Neuronal stem cell (in vitro differentiated cells): ENCODE measurements at regions not wholly inside any gene's neighbourhood (a gene's known extent, or its start where the extent isn't known, plus 50 kb on each side); places are given as distances from the start of the nearest gene placed in this dataset.

Source experiments
- DNase-seq: peaks from one replicate; pipeline ENCODE4 v3.0.0-alpha.2; 2013; ENCODE audit warnings: low spot score
- H2AFZ ChIP-seq: one replicate; pipeline ENCODE4 v1.6.1; 2013; ENCODE audit warnings: mild to moderate bottlenecking, low read length, inconsistent platforms
- H2AK5ac ChIP-seq: 2 replicates; pipeline ENCODE4 v1.6.1; 2013; ENCODE audit warnings: low read depth, mild to moderate bottlenecking, inconsistent platforms, low read length, moderate library complexity, mixed read lengths
- H2BK120ac ChIP-seq: 2 replicates; pipeline ENCODE4 v1.6.1; 2013; ENCODE audit warnings: low read depth, mild to moderate bottlenecking, inconsistent platforms, low read length, moderate library complexity, mixed read lengths
- H2BK12ac ChIP-seq: one replicate; pipeline ENCODE4 v1.6.1; 2013; ENCODE audit warnings: low read length, inconsistent platforms
- H2BK15ac ChIP-seq: 2 replicates; pipeline ENCODE4 v1.6.1; 2013; ENCODE audit warnings: mild to moderate bottlenecking, low read length, inconsistent platforms, mixed read lengths
- H2BK5ac ChIP-seq: one replicate; pipeline ENCODE4 v1.6.1; 2013; ENCODE audit warnings: inconsistent platforms, mild to moderate bottlenecking, low read length, moderate library complexity
- H3K14ac ChIP-seq: one replicate; pipeline ENCODE4 v1.6.1; 2013; ENCODE audit warnings: low read length, inconsistent platforms
- H3K18ac ChIP-seq: 2 replicates; pipeline ENCODE4 v1.6.1; 2013; ENCODE audit warnings: low read length, inconsistent platforms
- H3K23ac ChIP-seq: 2 replicates; pipeline ENCODE4 v1.6.1; 2013; ENCODE audit warnings: low read depth, mild to moderate bottlenecking, mixed read lengths, low read length, inconsistent platforms; ENCODE audit not compliant: poor library complexity
- H3K27ac ChIP-seq: replicated peaks from 3 replicates; pipeline ENCODE4 v1.5.1; 2013; ENCODE audit warnings: low read length, inconsistent platforms
- H3K27me3 ChIP-seq, 3 experiments: 2 replicates each; pipeline ENCODE4 v1.6.1; 2013; ENCODE audit warnings: low read length in 3 of 3, mild to moderate bottlenecking in 2 of 3, inconsistent platforms in 1 of 3, low read depth in 1 of 3, mixed read lengths in 1 of 3, moderate library complexity in 1 of 3; ENCODE audit not compliant: control insufficient read depth in 3 of 3, insufficient read depth in 3 of 3
- H3K36me3 ChIP-seq, 2 donors: replicated peaks in 1 of 2; 2 replicates each; pipeline ENCODE4 v1.6.1; 2013; ENCODE audit warnings: low read length in 2 of 2; ENCODE audit not compliant: control insufficient read depth in 2 of 2, insufficient read depth in 2 of 2
- H3K4ac ChIP-seq: 2 replicates; pipeline ENCODE4 v1.6.1; 2013; ENCODE audit warnings: inconsistent platforms, mild to moderate bottlenecking, low read length, moderate library complexity
- H3K4me1 ChIP-seq, 2 donors: 1 replicate in 1 of 2; 2 replicates in 1 of 2; pipeline ENCODE4 v1.6.1; 2013; ENCODE audit warnings: low read length in 2 of 2, low read depth in 1 of 2; ENCODE audit not compliant: control insufficient read depth in 2 of 2, insufficient read depth in 1 of 2
- H3K4me2 ChIP-seq: one replicate; pipeline ENCODE4 v1.6.1; 2013; ENCODE audit warnings: mild to moderate bottlenecking, low read length, inconsistent platforms; ENCODE audit not compliant: insufficient read depth, poor library complexity, severe bottlenecking
- H3K4me3 ChIP-seq, 2 donors: 2 replicates each; pipeline ENCODE4 v1.5.1; 2013; ENCODE audit warnings: low read length in 2 of 2, mild to moderate bottlenecking in 2 of 2, inconsistent platforms in 1 of 2, moderate library complexity in 1 of 2
- H3K79me1 ChIP-seq: one replicate; pipeline ENCODE4 v1.6.1; 2013; ENCODE audit warnings: low read depth, mild to moderate bottlenecking, inconsistent platforms, low read length, moderate library complexity
- H3K9ac ChIP-seq: one replicate; pipeline ENCODE4 v1.6.1; 2013; ENCODE audit warnings: mild to moderate bottlenecking, low read depth, low read length, inconsistent platforms; ENCODE audit not compliant: poor library complexity
- H3K9me3 ChIP-seq, 2 donors: replicated peaks in 1 of 2; 2 replicates each; pipeline versions ENCODE3 to v1.6.1; 2013; ENCODE audit warnings: low read length in 2 of 2, mild to moderate bottlenecking in 2 of 2, inconsistent platforms in 1 of 2, low read depth in 1 of 2, mixed read lengths in 1 of 2, moderate library complexity in 1 of 2; ENCODE audit not compliant: control insufficient read depth in 2 of 2, insufficient read depth in 1 of 2
- H4K8ac ChIP-seq: one replicate; pipeline ENCODE4 v1.6.1; 2013; ENCODE audit warnings: low read depth, mild to moderate bottlenecking, inconsistent platforms, low read length, moderate library complexity
- H4K91ac ChIP-seq: one replicate; pipeline ENCODE4 v1.6.1; 2013; ENCODE audit warnings: low read length, low read depth, mild to moderate bottlenecking, inconsistent platforms; ENCODE audit not compliant: poor library complexity
- WGBS, 2 donors: extraction: QIAGEN DNeasy Blood & Tissue Kit; methylation state at CpG; one replicate each; pipeline ENCODE4 v1.1.7; 2013; ENCODE audit warnings: missing lambda C conversion rate in 2 of 2, mixed read lengths in 1 of 2; ENCODE audit not compliant: insufficient read length in 2 of 2, insufficient replicate concordance in 1 of 2; ENCODE audit errors: extremely low coverage in 2 of 2; 5-methylcytosine and 5-hydroxymethylcytosine counted together

DNA sequence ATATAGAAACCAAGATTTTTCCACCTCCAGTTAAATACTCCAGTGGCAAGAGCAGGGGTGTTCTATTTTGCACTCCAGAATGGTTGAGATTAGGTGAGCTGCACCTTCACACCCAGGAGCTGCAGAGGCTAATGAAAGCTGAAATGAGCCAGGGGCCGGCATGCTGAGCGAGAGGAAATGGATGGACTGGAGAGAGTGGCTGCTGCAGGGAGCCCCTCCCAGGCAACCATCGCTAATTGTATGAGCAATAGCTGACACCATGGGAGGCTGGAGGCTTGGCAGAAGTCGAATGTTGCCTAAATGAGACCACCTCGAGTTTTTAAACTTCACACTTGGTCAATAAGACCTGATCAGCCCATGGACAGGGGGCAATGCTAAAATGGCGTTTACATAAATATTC is 301.8 kb upstream of the TMPO start:
- Histone ChIP-seq H3K36me3 (no peaks in the 10 kb centered on the region), H2BK5ac (no peak overlapping the region), H3K4me3 (no peak overlapping the region), H3K27ac (no peak overlapping the region), H2BK120ac (no peak overlapping the region), H3K23ac (no peak overlapping the region), H3K27me3 (no peaks in the 10 kb centered on the region), H2AK5ac (no peak overlapping the region), H4K91ac (no peak overlapping the region), H4K8ac (no peak overlapping the region), H2AFZ (no peak overlapping the region), H3K4ac (no peak overlapping the region), H3K14ac (no peak overlapping the region), H3K18ac (no peak overlapping the region), H3K9me3 (no peaks in the 10 kb centered on the region), H3K79me1 (no peaks in the 10 kb centered on the region), H2BK12ac (no peak overlapping the region), H3K4me2 (no peak overlapping the region), H2BK15ac (no peak overlapping the region), H3K4me1 (peaks cover 0 to 2% of the 10 kb centered on the region in 2 donors), H3K9ac (no peak overlapping the region)
- DNase-seq: no peak
- WGBS, 2 donors: no CpG with 5 or more reads among the region's 6 CpGs

DNA sequence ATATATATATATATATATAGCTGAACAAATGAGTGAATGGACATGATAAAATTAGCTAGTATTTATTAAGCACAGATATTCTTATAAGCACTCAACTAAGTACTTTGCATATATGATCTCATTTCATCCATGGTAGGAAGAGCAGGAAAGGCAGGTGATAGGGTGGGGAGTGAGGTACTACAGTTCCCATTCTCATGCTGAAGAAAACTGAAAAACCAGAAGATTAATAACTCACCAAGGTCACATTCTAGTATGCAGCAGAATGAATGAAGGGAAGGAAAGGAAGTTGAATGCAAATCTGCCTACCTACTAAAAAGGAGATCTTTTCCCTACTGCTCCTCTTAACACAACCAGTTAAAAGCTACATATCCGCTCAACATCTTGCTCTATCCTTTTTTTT is 298.1 kb upstream of the TMPO start:
- DNase-seq: no peak
- Histone ChIP-seq H2AK5ac (no peak overlapping the region), H2BK120ac (no peak overlapping the region), H3K27me3 (no peaks in the 10 kb centered on the region), H3K4me3 (no peak overlapping the region), H3K9me3 (no peaks in the 10 kb centered on the region), H3K4ac (no peak overlapping the region), H4K8ac (no peak overlapping the region), H2BK12ac (no peak overlapping the region), H2BK5ac (no peak overlapping the region), H3K14ac (no peak overlapping the region), H3K4me2 (no peak overlapping the region), H3K79me1 (no peaks in the 10 kb centered on the region), H2BK15ac (no peak overlapping the region), H2AFZ (no peak overlapping the region), H3K4me1 (peaks cover 0 to 2% of the 10 kb centered on the region in 2 donors), H3K9ac (no peak overlapping the region), H3K27ac (no peak overlapping the region), H3K36me3 (no peaks in the 10 kb centered on the region), H3K18ac (no peak overlapping the region), H3K23ac (no peak overlapping the region), H4K91ac (no peak overlapping the region)
- no CpG with 5 or more reads among the region's 1 CpG for WGBS, 2 donors

DNA sequence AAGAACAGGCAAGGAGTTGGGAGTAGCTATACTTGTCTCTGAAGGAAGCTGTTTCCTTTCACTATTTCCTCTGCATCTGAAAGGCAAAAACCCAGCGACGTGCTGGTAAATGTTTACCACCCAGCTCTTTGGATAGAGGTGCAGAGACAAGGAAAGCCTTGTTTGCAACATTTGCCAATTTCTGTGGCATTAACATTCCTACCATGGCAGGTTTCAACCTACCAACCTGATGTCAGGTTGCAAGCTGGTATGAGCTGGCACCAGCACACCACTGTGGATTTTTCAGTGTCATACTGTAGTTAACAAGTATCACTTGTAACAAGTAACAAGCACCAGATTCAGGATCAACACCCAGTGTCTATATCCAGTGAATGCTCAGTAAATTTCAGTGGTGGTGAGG is 294.8 kb upstream of the TMPO start:
- no peak overlapping the region for H4K8ac ChIP-seq
- H2AFZ ChIP-seq: no peak overlapping the region
- no peak overlapping the region for H3K4me2 ChIP-seq
- H3K27ac ChIP-seq: no peak overlapping the region
- H4K91ac ChIP-seq: no peak overlapping the region
- no peak overlapping the region for H3K14ac ChIP-seq
- H3K9ac ChIP-seq: no peak overlapping the region
- no peak overlapping the region for H2BK120ac ChIP-seq
- no peak overlapping the region for H2BK12ac ChIP-seq
- no peak overlapping the region for H3K4ac ChIP-seq
- no peak overlapping the region for H3K4me3 ChIP-seq
- no peaks in the 10 kb centered on the region for H3K27me3 ChIP-seq
- H2BK5ac ChIP-seq: no peak overlapping the region
- H3K4me1 ChIP-seq: no peaks in the 10 kb centered on the region
- no peaks in the 10 kb centered on the region for H3K9me3 ChIP-seq
- no peak overlapping the region for H2AK5ac ChIP-seq
- no peak overlapping the region for H3K18ac ChIP-seq
- no peaks in the 10 kb centered on the region for H3K79me1 ChIP-seq
- H3K23ac ChIP-seq: no peak overlapping the region
- no CpG with 5 or more reads among the region's 2 CpGs for WGBS, 2 donors
- no peak overlapping the region for H2BK15ac ChIP-seq
- H3K36me3 ChIP-seq: no peaks in the 10 kb centered on the region
- no peak for DNase-seq

DNA sequence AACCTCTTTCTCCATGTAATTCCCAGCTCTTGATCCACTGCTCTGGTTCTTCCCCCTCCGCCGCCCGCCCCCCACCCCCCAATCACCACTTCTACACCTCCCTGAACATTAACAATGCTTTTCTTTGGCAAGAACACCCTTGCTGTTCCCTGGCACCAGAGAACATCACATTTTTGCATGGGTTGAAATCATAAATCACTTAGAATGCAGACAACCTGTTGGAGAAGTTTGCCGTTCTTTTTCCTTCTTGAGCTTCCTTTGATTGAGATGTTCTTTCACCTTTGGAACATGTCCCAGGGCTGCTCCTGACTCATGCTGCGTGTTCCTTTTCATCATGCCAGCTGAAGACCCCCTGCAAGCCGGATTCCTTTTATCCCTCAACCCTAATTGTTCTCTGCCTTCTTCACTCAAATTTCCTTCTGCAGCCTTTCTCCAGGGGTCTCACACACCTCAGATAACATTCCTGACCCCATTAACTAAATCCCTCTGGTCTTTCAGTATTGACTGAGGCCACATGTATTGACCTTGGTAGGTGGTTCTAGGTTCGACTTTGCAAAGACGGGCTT is 294.1 kb upstream of the TMPO start:
- no peaks in the 10 kb centered on the region for H3K27me3 ChIP-seq
- H3K9ac ChIP-seq: no peak overlapping the region
- H4K8ac ChIP-seq: no peak overlapping the region
- H3K4me2 ChIP-seq: no peak overlapping the region
- no peaks in the 10 kb centered on the region for H3K36me3 ChIP-seq
- no peak overlapping the region for H2AFZ ChIP-seq
- H3K23ac ChIP-seq: no peak overlapping the region
- no peak overlapping the region for H3K14ac ChIP-seq
- H2BK5ac ChIP-seq: no peak overlapping the region
- no peak overlapping the region for H2BK120ac ChIP-seq
- H3K9me3 ChIP-seq: no peaks in the 10 kb centered on the region
- H2AK5ac ChIP-seq: no peak overlapping the region
- H3K27ac ChIP-seq: no peak overlapping the region
- no peaks in the 10 kb centered on the region for H3K79me1 ChIP-seq
- no CpG with 5 or more reads among the region's 8 CpGs for WGBS, 2 donors
- H3K4me1 ChIP-seq: no peaks in the 10 kb centered on the region
- DNase-seq: no peak
- H3K4me3 ChIP-seq: no peak overlapping the region
- H4K91ac ChIP-seq: no peak overlapping the region
- H3K18ac ChIP-seq: no peak overlapping the region
- H2BK15ac ChIP-seq: no peak overlapping the region
- no peak overlapping the region for H3K4ac ChIP-seq
- H2BK12ac ChIP-seq: no peak overlapping the region
